ENCODE measurements at regions not wholly inside any gene's neighbourhood (a gene's known extent, or its start where the extent isn't known, plus 50 kb on each side); places are given as distances from the start of the nearest gene placed in this dataset.

- ATAC-seq (peak in 2 of 3 donors; percentile 34 to 79), DNase-seq (no peak)
- no peak overlapping the region for H3K27ac ChIP-seq (ENCODE audit: low read length)
- H3K9me3 Mint-ChIP-seq: peaks cover 0 to 3% of the 10 kb centered on the region in 2 donors
- H3K36me3 ChIP-seq (ENCODE audit: control insufficient read depth, insufficient read depth, low read length): no peaks in the 10 kb centered on the region
- H3K4me3 Mint-ChIP-seq: no peak overlapping the region
- no peak overlapping the region for H3K27ac Mint-ChIP-seq
- no peak for TF ChIP-seq CTCF (IDR thresholded peaks at IDR 0.05)
- H3K36me3 Mint-ChIP-seq: no peaks in the 10 kb centered on the region
- intact Hi-C loops (cut with micrococcal nuclease): no loop called here
- peaks cover 5 to 8% of the 10 kb centered on the region in 2 donors for H3K27me3 Mint-ChIP-seq (ENCODE audit: low read depth in 2 of 2)
- H3K4me3 ChIP-seq (ENCODE audit: low read length): no peak overlapping the region
- no peaks in the 10 kb centered on the region for H3K27me3 ChIP-seq (ENCODE audit: control insufficient read depth, insufficient read depth, low read length)
- peaks cover 0 to 4% of the 10 kb centered on the region in 2 donors for H3K4me1 Mint-ChIP-seq
- no peaks in the 10 kb centered on the region for H3K4me1 ChIP-seq (ENCODE audit: control insufficient read depth, insufficient read depth, low read length)
- H3K9me3 ChIP-seq (ENCODE audit: control insufficient read depth, insufficient read depth, low read length): no peaks in the 10 kb centered on the region
- WGBS (ENCODE audit: insufficient coverage): 79% methylated on average over 15 of the region's 15 CpGs
Measured at GRCh38 chr21:39079617-39080016, 103.6 kb downstream of the PSMG1 start.

- Mint-ChIP-seq H3K27me3 (ENCODE audit: low read depth in 2 of 2) (peaks cover 11 to 13% of the 10 kb centered on the region in 2 donors), H3K27ac (no peak overlapping the region), H3K4me3 (no peak overlapping the region), H3K4me1 (peaks cover 0 to 4% of the 10 kb centered on the region in 2 donors), H3K36me3 (no peaks in the 10 kb centered on the region), H3K9me3 (peaks cover 0 to 3% of the 10 kb centered on the region in 2 donors)
- Histone ChIP-seq H3K9me3 (ENCODE audit: control insufficient read depth, insufficient read depth, low read length) (no peaks in the 10 kb centered on the region), H3K27me3 (ENCODE audit: control insufficient read depth, insufficient read depth, low read length) (no peaks in the 10 kb centered on the region), H3K27ac (ENCODE audit: low read length) (no peak overlapping the region), H3K36me3 (ENCODE audit: control insufficient read depth, insufficient read depth, low read length) (no peaks in the 10 kb centered on the region), H3K4me1 (ENCODE audit: control insufficient read depth, insufficient read depth, low read length) (no peaks in the 10 kb centered on the region), H3K4me3 (ENCODE audit: low read length) (no peak overlapping the region)
- ATAC-seq: no peak
- no peak for DNase-seq
- intact Hi-C loops (cut with micrococcal nuclease): no loop called here
- WGBS (ENCODE audit: insufficient coverage): 87% methylated on average over 4 of the region's 5 CpGs
- no peak for TF ChIP-seq CTCF (IDR thresholded peaks at IDR 0.05)
Measured at GRCh38 chr21:39078322-39079065, 104.8 kb downstream of the PSMG1 start.

GRCh38 chr21:39077876-39078275, 105.4 kb downstream of the PSMG1 start:
- no peaks in the 10 kb centered on the region for H3K36me3 ChIP-seq (ENCODE audit: control insufficient read depth, insufficient read depth, low read length)
- no peak for ATAC-seq
- H3K27ac ChIP-seq (ENCODE audit: low read length): no peak overlapping the region
- DNase-seq: no peak
- H3K9me3 ChIP-seq (ENCODE audit: control insufficient read depth, insufficient read depth, low read length): no peaks in the 10 kb centered on the region
- H3K4me1 ChIP-seq (ENCODE audit: control insufficient read depth, insufficient read depth, low read length): no peaks in the 10 kb centered on the region
- H3K4me3 ChIP-seq (ENCODE audit: low read length): no peak overlapping the region
- intact Hi-C loops (cut with micrococcal nuclease): no loop called here
- Mint-ChIP-seq H3K9me3 (peaks cover 0 to 3% of the 10 kb centered on the region in 2 donors), H3K27me3 (ENCODE audit: low read depth in 2 of 2) (peaks cover 11 to 13% of the 10 kb centered on the region in 2 donors), H3K4me1 (peaks cover 0 to 4% of the 10 kb centered on the region in 2 donors), H3K36me3 (no peaks in the 10 kb centered on the region), H3K27ac (no peak overlapping the region), H3K4me3 (no peak overlapping the region)
- no peak for TF ChIP-seq CTCF (IDR thresholded peaks at IDR 0.05)
- 56% methylated on average over 3 of the region's 3 CpGs for WGBS (ENCODE audit: insufficient coverage)
- H3K27me3 ChIP-seq (ENCODE audit: control insufficient read depth, insufficient read depth, low read length): no peaks in the 10 kb centered on the region

- peaks cover 0 to 3% of the 10 kb centered on the region in 2 donors for H3K9me3 Mint-ChIP-seq
- no peaks in the 10 kb centered on the region for H3K4me1 ChIP-seq (ENCODE audit: control insufficient read depth, insufficient read depth, low read length)
- no peaks in the 10 kb centered on the region for H3K36me3 ChIP-seq (ENCODE audit: control insufficient read depth, insufficient read depth, low read length)
- no peak overlapping the region for H3K27ac Mint-ChIP-seq
- H3K36me3 Mint-ChIP-seq: no peaks in the 10 kb centered on the region
- no peak overlapping the region for H3K27ac ChIP-seq (ENCODE audit: low read length)
- intact Hi-C loops (cut with micrococcal nuclease): no loop called here
- no peaks in the 10 kb centered on the region for H3K9me3 ChIP-seq (ENCODE audit: control insufficient read depth, insufficient read depth, low read length)
- H3K27me3 Mint-ChIP-seq (ENCODE audit: low read depth in 2 of 2): peaks cover 11 to 13% of the 10 kb centered on the region in 2 donors
- no peak for TF ChIP-seq CTCF (IDR thresholded peaks at IDR 0.05)
- ATAC-seq (no peak), DNase-seq (no peak)
- H3K4me3 ChIP-seq (ENCODE audit: low read length): no peak overlapping the region
- no peak overlapping the region for H3K4me3 Mint-ChIP-seq
- H3K27me3 ChIP-seq (ENCODE audit: control insufficient read depth, insufficient read depth, low read length): no peaks in the 10 kb centered on the region
- H3K4me1 Mint-ChIP-seq: peaks cover 0 to 4% of the 10 kb centered on the region in 2 donors
Measured at GRCh38 chr21:39074508-39074907, 108.7 kb downstream of the PSMG1 start.
